ENCODE measurements at regions not wholly inside any gene's neighbourhood (a gene's known extent, or its start where the extent isn't known, plus 50 kb on each side); places are given as distances from the start of the nearest gene placed in this dataset.

GRCh38 chrX:57848857-57849256 lies 61.4 kb downstream of the ZXDA start:
- H3K9me3 Mint-ChIP-seq = peaks cover 4 to 51% (median 41%) of the 10 kb centered on the region in 7 donors
- DNase-seq (no peak), ATAC-seq (ENCODE audit: low read depth in 2 of 2) (no peak)
- H3K4me1 Mint-ChIP-seq = no peaks in the 10 kb centered on the region
- no peak overlapping the region for H3K4me3 Mint-ChIP-seq
- H3K27ac Mint-ChIP-seq = no peak overlapping the region
- no peaks in the 10 kb centered on the region for H3K27me3 Mint-ChIP-seq
- H3K36me3 Mint-ChIP-seq = peaks cover 0 to 10% of the 10 kb centered on the region in 2 donors

GRCh38 chrX:57822818-57823217 lies 87.4 kb downstream of the ZXDA start:
- DNase-seq = no peak
- H3K27me3 Mint-ChIP-seq = peaks cover 0 to 10% (median 4%) of the 10 kb centered on the region in 3 donors
- peaks cover 2 to 6% (median 4%) of the 10 kb centered on the region in 3 donors for H3K4me1 Mint-ChIP-seq
- peak overlapping the region in 1 of 6 donors; percentile 10 for H3K27ac Mint-ChIP-seq
- H3K4me3 Mint-ChIP-seq = no peak overlapping the region
- no peak for ATAC-seq (ENCODE audit: low read depth in 2 of 2)
- no peaks in the 10 kb centered on the region for H3K36me3 Mint-ChIP-seq
- H3K9me3 Mint-ChIP-seq = peaks cover 0 to 5% (median 0%) of the 10 kb centered on the region in 7 donors

- Mint-ChIP-seq H3K4me3 (peak overlapping the region in 1 of 8 donors; percentile 40), H3K27me3 (peaks cover 0 to 10% (median 4%) of the 10 kb centered on the region in 3 donors), H3K4me1 (peaks cover 2 to 6% (median 4%) of the 10 kb centered on the region in 3 donors), H3K36me3 (no peaks in the 10 kb centered on the region), H3K9me3 (peaks cover 0 to 5% (median 0%) of the 10 kb centered on the region in 7 donors), H3K27ac (peak overlapping the region in 4 of 6 donors; percentile 10 to 78 (median 32))
- no peak for ATAC-seq (ENCODE audit: low read depth in 2 of 2)
- DNase-seq = no peak
Measured at GRCh38 chrX:57822398-57822797, 87.9 kb downstream of the ZXDA start.

GRCh38 chrX:57821703-57822387 lies 88.4 kb downstream of the ZXDA start:
- Mint-ChIP-seq H3K9me3 (no peaks in the 10 kb centered on the region), H3K4me1 (peaks cover 2 to 6% (median 4%) of the 10 kb centered on the region in 3 donors), H3K36me3 (no peaks in the 10 kb centered on the region), H3K4me3 (peak overlapping the region in 2 of 8 donors; percentile 3 to 11), H3K27me3 (peaks cover 0 to 10% (median 4%) of the 10 kb centered on the region in 3 donors), H3K27ac (peak overlapping the region in 1 of 6 donors; percentile 27)
- ATAC-seq (ENCODE audit: low read depth in 2 of 2) (peak; percentile 47 to 56), DNase-seq (peak; percentile 29)

GRCh38 chrX:57817302-57817701 lies 93.0 kb downstream of the ZXDA start:
- Mint-ChIP-seq H3K4me3 (no peak overlapping the region), H3K27me3 (peaks cover 0 to 27% (median 9%) of the 10 kb centered on the region in 3 donors), H3K36me3 (peaks cover 0 to 12% of the 10 kb centered on the region in 2 donors), H3K9me3 (peaks cover 0 to 12% (median 3%) of the 10 kb centered on the region in 7 donors), H3K27ac (no peak overlapping the region), H3K4me1 (peaks cover 2 to 6% (median 4%) of the 10 kb centered on the region in 3 donors)
- no peak for ATAC-seq (ENCODE audit: low read depth in 2 of 2)
- no peak for DNase-seq

GRCh38 chrX:57772637-57773036 lies 92.6 kb upstream of the NLRP2B start:
- Mint-ChIP-seq H3K4me3 (no peak overlapping the region), H3K9me3 (peaks cover 0 to 5% (median 3%) of the 10 kb centered on the region in 7 donors), H3K4me1 (no peaks in the 10 kb centered on the region), H3K36me3 (no peaks in the 10 kb centered on the region), H3K27me3 (no peaks in the 10 kb centered on the region), H3K27ac (no peak overlapping the region)
- no peak for ATAC-seq (ENCODE audit: low read depth in 2 of 2)
- no peak for DNase-seq

- no peak for DNase-seq
- Mint-ChIP-seq H3K4me3 (no peak overlapping the region), H3K9me3 (peaks cover 0 to 5% (median 3%) of the 10 kb centered on the region in 7 donors), H3K27me3 (no peaks in the 10 kb centered on the region), H3K36me3 (no peaks in the 10 kb centered on the region), H3K27ac (no peak overlapping the region), H3K4me1 (no peaks in the 10 kb centered on the region)
- ATAC-seq (ENCODE audit: low read depth in 2 of 2) = no peak
Measured at GRCh38 chrX:57771689-57772088, 91.6 kb upstream of the NLRP2B start.

- no peak for DNase-seq
- ATAC-seq (ENCODE audit: low read depth in 2 of 2) = no peak
Measured at GRCh38 chrX:57752866-57753265, 72.8 kb upstream of the NLRP2B start.

GRCh38 chrX:57741107-57741506 lies 61.0 kb upstream of the NLRP2B start:
- no peaks in the 10 kb centered on the region for H3K27me3 Mint-ChIP-seq
- no peak for ATAC-seq (ENCODE audit: low read depth in 2 of 2)
- H3K27ac Mint-ChIP-seq = no peak overlapping the region
- H3K4me3 Mint-ChIP-seq = no peak overlapping the region
- H3K9me3 Mint-ChIP-seq = peaks cover 0 to 6% (median 0%) of the 10 kb centered on the region in 7 donors
- no peaks in the 10 kb centered on the region for H3K36me3 Mint-ChIP-seq
- no peak for DNase-seq
- H3K4me1 Mint-ChIP-seq = no peaks in the 10 kb centered on the region

More at GRCh38 chrX:57752866-57753265, 72.8 kb upstream of the NLRP2B start:
- H3K27ac Mint-ChIP-seq = no peak overlapping the region
- H3K9me3 Mint-ChIP-seq = peaks cover 3 to 45% (median 20%) of the 10 kb centered on the region in 7 donors
- no peaks in the 10 kb centered on the region for H3K36me3 Mint-ChIP-seq
- no peaks in the 10 kb centered on the region for H3K4me1 Mint-ChIP-seq
- no peaks in the 10 kb centered on the region for H3K27me3 Mint-ChIP-seq
- H3K4me3 Mint-ChIP-seq = no peak overlapping the region

GRCh38 chrX:57737881-57738280 lies 57.8 kb upstream of the NLRP2B start:
- Mint-ChIP-seq H3K27me3 (no peaks in the 10 kb centered on the region), H3K36me3 (no peaks in the 10 kb centered on the region), H3K4me1 (no peaks in the 10 kb centered on the region), H3K27ac (no peak overlapping the region), H3K9me3 (no peaks in the 10 kb centered on the region), H3K4me3 (no peak overlapping the region)
- DNase-seq = no peak
- ATAC-seq (ENCODE audit: low read depth in 2 of 2) = no peak
